Stimulated activated CD4-positive, alpha-beta T cell treated with anti-CD3 and anti-CD28 coated beads, Interleukin-12 subunit alpha, Interleukin-12 subunit beta, amount 100 ng/mL, for 4 hours (primary cell): ENCODE measurements at regions not wholly inside any gene's neighbourhood (a gene's known extent, or its start where the extent isn't known, plus 50 kb on each side); places are given as distances from the start of the nearest gene placed in this dataset.

Source experiments
- DNase-seq: peaks from one replicate; pipeline ENCODE4 v3.0.0-alpha.2; 2020

DNA sequence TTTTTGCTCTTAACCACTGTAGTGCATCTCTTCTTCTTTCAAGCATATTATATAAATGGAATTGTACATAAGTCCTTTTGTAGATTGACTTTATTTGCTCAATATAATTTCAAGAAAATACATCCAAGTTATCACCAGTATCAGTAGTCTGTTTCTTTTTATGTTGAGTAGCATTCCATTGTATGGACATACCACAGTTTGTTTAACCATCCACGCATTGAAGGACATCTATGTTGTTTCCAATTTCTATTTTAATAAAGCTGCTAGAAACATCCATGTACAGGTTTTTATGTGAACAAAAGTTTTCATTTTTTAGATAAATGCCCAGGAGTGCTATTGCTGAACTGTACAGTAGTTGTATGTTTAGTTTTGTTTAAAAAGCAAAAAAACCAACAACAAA, 387.5 kb upstream of the SOX11 start:
- no peak for DNase-seq

DNA sequence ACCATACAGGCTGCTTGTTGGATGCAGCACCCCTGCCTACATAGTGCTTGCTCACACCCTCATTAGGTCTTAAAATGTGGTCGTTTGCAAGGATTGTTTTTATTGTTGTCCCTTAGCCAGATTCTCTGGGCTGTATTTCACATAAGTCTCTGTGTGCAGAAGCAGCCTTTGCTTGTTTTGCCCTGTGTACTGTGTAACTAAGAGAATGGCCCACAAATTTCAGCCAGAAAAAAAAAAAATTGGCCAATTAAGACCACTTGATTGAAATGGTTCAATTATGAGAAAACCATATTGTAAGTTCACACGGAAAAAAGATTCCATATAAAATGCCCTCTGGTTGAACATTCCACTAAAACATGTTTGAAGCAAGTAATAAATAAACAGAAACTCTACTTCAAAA, 377.1 kb upstream of the SOX11 start:
- no peak for DNase-seq

GRCh38 chr2:5315512-5315911, 376.7 kb upstream of the SOX11 start:
- no peak for DNase-seq

GRCh38 chr2:5316001-5316490, 376.1 kb upstream of the SOX11 start:
- no peak for DNase-seq

- DNase-seq: no peak
Measured at GRCh38 chr2:5319493-5319892, 372.7 kb upstream of the SOX11 start.

DNA sequence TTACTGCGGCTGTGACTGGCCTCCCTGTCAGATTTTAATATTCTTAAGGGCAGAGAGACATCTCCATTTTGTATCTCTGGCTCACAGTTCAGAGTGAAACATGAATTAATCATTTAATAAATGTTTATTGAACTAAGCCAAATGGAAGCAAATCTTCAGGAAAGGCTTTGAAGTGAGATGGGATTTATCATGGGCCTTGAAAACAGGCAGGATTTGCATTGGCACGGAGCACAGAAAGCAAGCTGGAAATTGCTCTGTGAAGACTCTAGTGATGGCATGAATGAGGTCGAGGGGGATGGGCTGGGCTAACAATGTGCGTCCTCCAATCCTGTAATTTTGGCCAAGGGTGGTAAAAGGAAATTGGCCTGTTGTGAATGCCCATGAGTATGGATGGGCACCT, 369.8 kb upstream of the SOX11 start:
- DNase-seq: no peak

- no peak for DNase-seq
Measured at GRCh38 chr2:5325523-5325922, 366.7 kb upstream of the SOX11 start.

GRCh38 chr2:5328826-5329225, 363.4 kb upstream of the SOX11 start:
- DNase-seq: no peak

DNA sequence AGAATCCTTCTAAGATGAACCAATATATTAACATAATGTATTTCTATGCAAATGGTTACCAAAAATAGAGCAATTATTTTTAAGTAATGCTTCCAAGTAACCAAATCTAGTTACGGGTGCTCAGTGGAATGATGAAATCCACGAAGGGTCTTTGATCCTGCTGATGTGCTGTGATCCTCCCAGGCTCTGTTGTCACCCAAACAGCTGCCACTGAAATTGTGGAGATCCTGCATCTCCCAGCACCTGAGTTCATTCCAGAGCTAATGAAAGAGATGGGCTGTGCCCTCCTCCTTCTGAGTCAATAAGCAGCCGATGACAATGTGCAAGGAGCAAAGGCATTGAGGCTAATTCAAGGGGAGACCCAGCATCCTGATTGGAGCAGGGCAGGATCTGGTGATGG, 362.4 kb upstream of the SOX11 start:
- DNase-seq: no peak

GRCh38 chr2:5330961-5331360, 361.2 kb upstream of the SOX11 start:
- no peak for DNase-seq

GRCh38 chr2:5332925-5333324, 359.3 kb upstream of the SOX11 start:
- no peak for DNase-seq

DNA sequence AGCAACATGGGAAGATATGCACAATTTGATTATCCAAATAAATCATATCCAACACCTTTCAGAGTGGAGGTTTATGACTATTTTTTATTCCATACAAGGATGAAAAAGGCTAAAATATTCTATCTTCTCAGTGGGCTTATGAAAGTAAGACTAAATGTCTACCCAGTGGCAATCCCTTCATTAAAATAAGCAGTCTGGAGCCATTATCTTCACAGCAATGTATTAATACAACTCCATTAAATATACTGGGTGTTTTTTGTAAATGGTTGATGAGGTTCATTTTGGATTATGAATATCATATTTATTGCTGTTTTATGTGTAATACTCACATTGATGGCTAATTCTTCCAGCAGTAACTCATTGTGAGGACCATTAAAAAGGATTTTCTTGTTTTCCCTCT, 352.7 kb upstream of the SOX11 start:
- DNase-seq: no peak

- DNase-seq: no peak
Measured at GRCh38 chr2:5343785-5344335, 348.3 kb upstream of the SOX11 start.

GRCh38 chr2:5352286-5352685, 339.9 kb upstream of the SOX11 start:
- DNase-seq: no peak

DNA sequence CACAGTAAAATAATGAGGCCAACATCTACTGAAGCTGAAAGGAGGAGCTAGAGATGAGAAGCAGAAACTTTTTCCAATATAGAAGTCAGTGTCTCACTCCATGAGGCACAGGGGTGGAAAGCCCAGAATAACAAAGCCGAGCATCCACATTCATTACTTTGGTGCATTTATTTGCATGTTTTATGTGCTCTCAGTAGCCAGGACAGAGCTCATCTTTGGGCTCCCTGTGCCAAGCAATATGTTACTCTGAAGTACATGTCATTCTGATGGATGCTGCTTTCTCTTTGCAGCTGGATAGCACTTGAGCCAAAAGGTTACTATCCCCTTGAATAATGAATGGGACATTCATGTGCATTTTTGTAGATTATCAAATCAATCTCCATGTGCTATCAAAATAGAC, 338.6 kb upstream of the SOX11 start:
- DNase-seq: no peak

DNA sequence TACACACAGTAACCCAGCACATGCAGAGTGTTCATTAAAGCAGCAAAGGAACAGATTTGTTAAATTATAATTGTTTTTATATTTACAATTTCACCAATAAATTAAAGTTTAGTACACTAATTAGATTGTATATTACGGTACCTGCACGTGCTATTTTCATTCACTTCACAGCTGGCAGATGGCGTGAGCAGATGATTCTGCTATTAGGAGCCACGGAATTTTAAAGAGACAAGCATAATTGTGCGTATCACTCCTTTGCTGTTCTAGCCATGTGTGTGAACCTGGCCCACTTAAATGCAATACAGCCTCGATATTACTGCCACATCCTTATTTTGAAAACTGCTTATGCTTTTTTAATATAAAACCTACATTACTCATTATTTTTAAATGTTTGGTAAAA, 332.8 kb upstream of the SOX11 start:
- DNase-seq: no peak

DNA sequence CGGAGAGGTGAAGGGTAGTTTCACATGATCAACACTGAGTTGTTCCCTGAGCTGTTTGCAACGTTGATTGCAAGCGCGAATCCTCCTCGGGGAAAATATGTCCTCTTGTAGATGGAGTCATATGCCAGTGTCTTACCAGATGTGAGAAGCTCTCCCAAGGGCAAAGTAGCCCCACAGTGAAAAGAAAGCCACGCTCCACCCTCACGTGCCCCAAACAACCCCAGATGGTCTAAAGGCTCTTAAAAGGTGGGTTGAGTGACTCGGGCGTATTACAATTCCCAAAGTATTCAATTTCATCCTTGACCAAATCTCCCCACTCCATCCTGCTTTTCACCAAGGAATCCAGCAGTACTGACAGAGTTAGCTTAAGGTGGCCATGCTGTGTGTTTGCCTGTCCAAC, 332.1 kb upstream of the SOX11 start:
- no peak for DNase-seq

DNA sequence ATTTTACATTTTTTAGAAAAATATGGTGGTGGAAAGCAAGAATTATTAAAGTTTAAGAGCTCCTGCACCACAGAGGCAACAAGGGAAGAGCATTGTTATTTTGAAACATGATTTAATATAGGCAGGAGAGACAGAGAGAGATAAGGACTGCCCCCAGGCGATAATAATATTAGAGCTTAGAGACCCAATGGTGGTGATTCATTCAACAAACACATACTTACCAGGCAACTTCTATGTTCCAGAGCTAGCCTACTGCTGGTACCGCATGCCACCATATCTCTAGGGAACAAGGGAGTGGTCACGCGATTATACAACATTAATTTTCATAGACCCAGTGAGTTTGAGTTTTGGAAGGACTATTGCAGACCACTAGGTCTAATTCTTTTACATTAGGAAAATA, 327.8 kb upstream of the SOX11 start:
- no peak for DNase-seq

DNA sequence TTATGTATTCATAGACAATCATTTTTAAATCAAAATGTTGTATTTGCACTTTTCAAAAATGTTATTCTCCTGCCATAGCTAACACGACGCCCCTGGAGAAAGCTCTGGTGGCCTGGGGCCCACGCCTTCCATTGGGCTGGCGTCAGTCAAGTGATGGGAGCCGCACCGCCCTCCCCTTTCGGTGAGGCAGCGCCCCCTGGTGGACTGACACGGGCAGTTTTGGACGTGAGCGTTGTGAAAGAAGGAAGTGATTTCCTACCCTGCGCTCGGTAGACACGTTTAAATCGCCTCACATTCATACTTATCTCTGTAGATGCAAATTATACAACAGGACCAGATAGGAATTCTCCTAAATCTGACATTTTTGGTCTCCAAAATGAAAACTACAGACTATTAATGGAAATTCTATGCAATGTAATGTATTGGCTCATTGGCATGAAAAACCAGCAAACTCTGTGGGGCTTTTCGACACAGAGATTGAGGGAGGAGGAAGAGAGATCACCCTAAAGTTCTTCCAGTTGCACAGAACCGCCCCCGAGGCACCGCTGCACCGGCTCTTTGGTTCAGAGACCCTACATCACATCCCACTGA, 326.2 kb upstream of the SOX11 start:
- DNase-seq: peak; percentile 21

GRCh38 chr2:5367321-5367720, 324.9 kb upstream of the SOX11 start:
- no peak for DNase-seq

DNA sequence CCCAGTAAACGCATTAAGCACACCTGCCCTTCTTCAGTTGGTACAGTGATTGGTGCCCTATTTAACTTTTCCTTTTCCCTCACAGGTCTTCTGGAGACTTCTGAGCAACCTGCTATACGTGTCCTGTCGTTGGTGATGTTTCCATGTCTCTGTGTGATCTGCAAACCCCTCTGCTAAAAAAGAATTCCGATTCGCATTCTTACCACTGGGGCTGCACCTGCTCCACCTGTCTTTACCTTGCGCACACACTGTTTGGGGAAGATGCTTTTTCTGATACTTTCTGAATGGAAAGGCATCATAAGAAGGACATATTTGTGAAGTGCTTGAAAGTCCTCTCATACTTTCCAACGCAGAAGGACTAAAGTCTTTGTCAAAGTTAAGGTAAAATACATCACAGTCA, 323.9 kb upstream of the SOX11 start:
- DNase-seq: no peak

DNA sequence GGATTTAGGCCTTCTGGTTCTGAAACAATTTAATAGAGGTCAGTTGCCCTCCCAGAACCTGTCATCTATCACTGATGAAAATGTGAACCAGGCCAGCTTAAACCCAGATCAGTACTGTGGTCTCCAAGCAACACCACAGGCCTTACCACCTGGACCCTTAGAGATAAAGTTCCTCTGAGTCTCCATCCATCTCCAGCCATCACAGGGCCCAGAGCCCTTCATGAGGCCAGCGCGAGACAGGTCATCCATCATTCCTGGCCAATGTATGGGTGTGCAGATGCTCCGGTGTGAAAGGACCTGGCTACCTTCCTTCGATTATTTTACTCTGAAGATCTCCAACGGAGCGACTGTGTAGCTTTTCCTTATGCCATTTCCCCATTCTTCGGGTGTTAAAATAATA, 322.7 kb upstream of the SOX11 start:
- no peak for DNase-seq

GRCh38 chr2:5370158-5370557, 322.0 kb upstream of the SOX11 start:
- DNase-seq: no peak

GRCh38 chr2:5372141-5372540, 320.0 kb upstream of the SOX11 start:
- no peak for DNase-seq

GRCh38 chr2:5373200-5373599, 319.0 kb upstream of the SOX11 start:
- no peak for DNase-seq
